ENCODE measurements at regions not wholly inside any gene's neighbourhood (a gene's known extent, or its start where the extent isn't known, plus 50 kb on each side); places are given as distances from the start of the nearest gene placed in this dataset.

DNA sequence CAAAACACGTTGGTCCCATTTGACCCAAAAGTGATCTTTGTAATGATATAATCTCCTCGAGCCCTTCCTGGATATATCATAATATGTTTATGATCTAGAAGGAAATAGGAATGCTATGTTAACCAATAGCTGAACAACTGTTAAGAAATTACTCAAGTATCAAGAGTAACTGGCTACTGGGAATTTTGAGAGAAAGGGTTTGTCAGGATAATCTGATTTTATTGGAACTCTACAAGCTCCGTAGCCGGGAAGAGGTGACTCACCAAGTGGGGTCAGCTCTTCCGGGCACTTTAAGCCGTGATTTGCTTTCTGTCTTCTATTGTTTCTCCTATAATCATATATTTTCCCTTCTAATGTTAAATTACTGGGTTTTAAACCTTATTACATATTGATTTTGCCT, 250.5 kb upstream of the POGK start:
- TF ChIP-seq, protein P1, sequence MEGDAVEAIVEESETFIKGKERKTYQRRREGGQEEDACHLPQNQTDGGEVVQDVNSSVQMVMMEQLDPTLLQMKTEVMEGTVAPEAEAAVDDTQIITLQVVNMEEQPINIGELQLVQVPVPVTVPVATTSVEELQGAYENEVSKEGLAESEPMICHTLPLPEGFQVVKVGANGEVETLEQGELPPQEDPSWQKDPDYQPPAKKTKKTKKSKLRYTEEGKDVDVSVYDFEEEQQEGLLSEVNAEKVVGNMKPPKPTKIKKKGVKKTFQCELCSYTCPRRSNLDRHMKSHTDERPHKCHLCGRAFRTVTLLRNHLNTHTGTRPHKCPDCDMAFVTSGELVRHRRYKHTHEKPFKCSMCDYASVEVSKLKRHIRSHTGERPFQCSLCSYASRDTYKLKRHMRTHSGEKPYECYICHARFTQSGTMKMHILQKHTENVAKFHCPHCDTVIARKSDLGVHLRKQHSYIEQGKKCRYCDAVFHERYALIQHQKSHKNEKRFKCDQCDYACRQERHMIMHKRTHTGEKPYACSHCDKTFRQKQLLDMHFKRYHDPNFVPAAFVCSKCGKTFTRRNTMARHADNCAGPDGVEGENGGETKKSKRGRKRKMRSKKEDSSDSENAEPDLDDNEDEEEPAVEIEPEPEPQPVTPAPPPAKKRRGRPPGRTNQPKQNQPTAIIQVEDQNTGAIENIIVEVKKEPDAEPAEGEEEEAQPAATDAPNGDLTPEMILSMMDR (IDR thresholded peaks at IDR 0.05) = no peak

DNA sequence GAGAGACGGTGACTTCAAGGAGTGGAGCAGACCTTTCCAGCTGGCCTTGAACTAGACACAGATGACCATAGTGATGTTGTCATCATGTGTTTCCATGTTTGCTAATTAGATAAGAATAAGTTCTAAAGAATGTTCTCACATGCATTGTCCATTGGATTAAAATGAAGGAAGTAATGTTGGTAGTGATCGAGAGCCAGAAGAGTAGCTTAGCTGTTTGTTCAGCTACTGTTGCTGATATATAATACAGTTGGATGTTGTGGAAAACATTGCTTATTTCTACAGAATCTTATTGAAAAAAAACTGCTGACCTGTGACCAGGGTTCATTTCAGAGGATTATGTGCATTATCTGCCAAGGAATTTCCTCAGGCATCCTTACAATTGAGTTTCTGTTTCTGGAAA, 249.1 kb upstream of the POGK start:
- TF ChIP-seq, protein P1 (IDR thresholded peaks at IDR 0.05) = no peak

DNA sequence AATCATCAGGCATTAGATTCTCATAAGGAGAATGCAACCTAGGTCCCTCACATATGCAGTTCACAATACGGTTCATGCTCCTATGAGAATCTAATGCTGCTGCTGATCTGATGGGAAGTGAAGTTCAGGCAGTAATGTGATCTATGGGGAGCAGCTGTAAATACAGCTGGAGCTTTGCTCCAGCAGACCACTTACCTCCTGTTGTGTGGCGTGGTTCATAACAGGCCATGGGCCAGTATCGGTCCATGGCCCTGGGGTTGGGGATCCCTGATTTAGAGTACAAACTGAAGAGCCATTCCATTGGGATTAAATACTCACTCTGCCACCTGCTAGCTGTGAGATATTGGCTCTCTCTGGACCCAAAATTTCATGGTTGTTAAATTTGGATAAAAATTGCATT, 244.6 kb upstream of the POGK start:
- TF ChIP-seq, protein P1 (IDR thresholded peaks at IDR 0.05) = no peak

DNA sequence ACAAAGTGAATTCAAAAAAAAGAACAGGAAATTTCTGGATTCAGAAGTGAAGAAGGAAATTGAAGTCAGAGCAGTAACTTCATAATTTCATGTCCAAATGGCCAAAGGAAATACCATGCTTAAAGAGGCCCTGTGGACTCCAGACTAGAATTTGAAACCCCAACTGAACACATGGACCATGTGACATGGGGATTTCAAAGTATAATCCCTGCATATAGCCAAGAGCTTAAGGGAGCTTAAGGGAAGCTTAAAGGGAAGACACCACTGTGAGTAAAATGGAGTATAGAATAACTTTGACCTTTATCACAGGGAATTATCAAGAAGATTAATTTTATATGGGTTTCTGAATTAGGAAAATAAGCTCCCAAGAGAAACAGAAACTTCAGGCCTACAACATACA, 241.8 kb upstream of the POGK start:
- TF ChIP-seq, protein P1 (IDR thresholded peaks at IDR 0.05) = no peak

DNA sequence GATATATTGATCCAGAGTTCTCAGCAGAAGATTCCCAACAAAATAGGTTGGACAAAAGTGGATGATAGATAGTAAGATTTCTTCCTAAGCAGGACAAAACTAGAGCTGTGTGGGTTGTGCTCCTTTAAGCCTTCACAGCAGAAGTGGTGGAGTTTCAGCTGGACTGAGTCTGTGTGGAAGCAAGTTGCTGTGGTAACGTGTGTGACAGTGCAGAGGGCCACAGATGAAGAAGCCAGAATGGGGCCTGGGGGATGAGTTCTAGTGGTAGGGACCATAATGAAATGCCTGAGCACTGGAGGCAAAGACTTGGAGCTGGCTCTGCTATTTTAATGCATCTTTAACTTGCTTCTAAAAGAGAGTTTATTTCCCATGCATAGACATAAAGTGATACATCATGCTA, 238.7 kb upstream of the POGK start:
- TF ChIP-seq, protein P1 (IDR thresholded peaks at IDR 0.05) = no peak

DNA sequence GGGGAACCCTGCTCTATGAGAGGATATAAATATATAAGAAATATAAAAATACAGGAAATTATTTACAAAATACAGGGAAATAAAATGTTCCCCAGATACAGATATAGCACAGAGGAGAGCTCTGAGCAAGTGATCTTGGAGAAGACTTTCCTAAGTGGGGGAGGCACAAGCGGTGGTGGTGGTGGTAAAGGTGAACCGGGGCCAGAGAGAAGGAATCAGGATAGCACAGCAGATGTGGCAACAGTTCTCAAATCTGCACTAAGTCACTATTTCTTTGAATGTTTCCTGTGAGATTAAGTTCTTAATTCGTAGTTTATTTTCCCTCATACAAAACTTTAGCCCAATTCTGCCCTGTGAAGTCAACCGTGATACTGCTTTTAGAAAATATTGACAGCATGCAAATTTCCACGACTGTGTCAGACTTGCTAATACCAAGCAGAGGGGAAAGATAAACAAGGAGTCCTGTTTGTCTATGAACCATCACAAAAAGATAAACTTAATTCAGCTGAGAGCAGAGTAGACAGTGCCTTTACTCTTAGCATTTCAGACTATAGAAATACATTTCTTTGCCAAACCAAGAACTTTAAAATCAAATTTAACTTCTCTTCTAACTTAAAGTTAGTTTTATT, 237.5 kb upstream of the POGK start:
- TF ChIP-seq, protein P1 (IDR thresholded peaks at IDR 0.05) = no peak

DNA sequence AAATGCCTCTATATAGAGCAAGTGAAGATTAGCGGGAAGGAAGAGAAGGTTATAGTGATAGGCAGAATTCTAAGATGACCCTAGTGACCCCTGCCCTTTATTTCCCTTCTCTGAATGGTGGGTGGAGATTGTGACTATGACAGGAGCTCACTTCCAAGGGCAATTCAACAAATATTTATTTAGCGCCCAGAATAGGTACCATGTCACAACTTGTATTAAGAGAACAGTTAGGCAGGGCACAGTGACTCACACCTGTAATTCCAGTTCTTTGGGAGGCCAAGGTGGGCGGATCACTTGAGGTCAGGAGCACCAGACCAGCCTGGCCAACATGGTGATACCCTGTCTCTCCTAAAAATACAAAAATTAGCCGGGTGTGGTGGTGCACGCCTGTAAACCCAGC, 236.0 kb upstream of the POGK start:
- TF ChIP-seq, protein P1 (IDR thresholded peaks at IDR 0.05) = no peak

DNA sequence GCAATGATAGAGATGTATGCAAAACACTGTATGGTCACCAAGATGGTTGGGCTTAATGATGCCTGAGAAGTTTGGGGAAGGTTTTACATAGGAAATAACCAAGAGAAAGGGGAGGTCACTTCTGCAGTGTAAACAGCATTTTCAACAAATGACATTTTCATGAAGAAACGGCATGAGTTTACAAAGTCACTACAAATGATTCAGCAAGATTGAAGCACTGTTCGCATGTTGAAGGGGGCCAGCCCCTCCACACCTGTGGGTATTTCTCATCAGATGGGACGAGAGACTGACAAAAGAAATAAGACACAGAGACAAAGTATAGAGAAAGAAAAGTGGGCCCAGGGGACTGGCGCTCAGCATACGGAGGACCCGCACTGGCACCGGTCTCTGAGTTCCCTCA, 234.1 kb upstream of the POGK start:
- TF ChIP-seq, protein P1 (IDR thresholded peaks at IDR 0.05) = no peak

Measured in LNCAP (cell line).